GM12873 (cell line): ENCODE measurements at regions not wholly inside any gene's neighbourhood (a gene's known extent, or its start where the extent isn't known, plus 50 kb on each side); places are given as distances from the start of the nearest gene placed in this dataset.

Experiments used
- CTCF ChIP-seq: IDR thresholded peaks from 2 replicates; pipeline ENCODE4 v1.5.1; 2012; ENCODE audit warnings: low read depth, mild to moderate bottlenecking, moderate library complexity, low read length, control low read depth; ENCODE audit not compliant: insufficient read depth; ENCODE audit errors: missing control alignments

GRCh38 chr13:103514619-103515018 is 448.4 kb upstream of the SLC10A2 start:
- TF ChIP-seq CTCF: no peak

GRCh38 chr13:103514188-103514587 is 448.0 kb upstream of the SLC10A2 start:
- no peak for TF ChIP-seq CTCF

GRCh38 chr13:103510007-103510535 is 443.9 kb upstream of the SLC10A2 start:
- no peak for TF ChIP-seq CTCF

- TF ChIP-seq CTCF: no peak
These were observed 431.2 kb upstream of the SLC10A2 start for GRCh38 chr13:103497404-103497803.

GRCh38 chr13:103487841-103488240 is 421.6 kb upstream of the SLC10A2 start:
- TF ChIP-seq CTCF: no peak

- no peak for TF ChIP-seq CTCF
These were observed 406.9 kb upstream of the SLC10A2 start for GRCh38 chr13:103473081-103473480.

GRCh38 chr13:103471896-103472295 is 405.7 kb upstream of the SLC10A2 start:
- TF ChIP-seq CTCF: no peak
